Kidney (tissue), 13 donors: ENCODE measurements at regions not wholly inside any gene's neighbourhood (a gene's known extent, or its start where the extent isn't known, plus 50 kb on each side); places are given as distances from the start of the nearest gene placed in this dataset.

Experiments used
- DNase-seq, 5 donors: peaks; one replicate each; pipeline ENCODE4 v3.0.0-alpha.2; 2013 to 2020
- FAIRE-seq: peaks from 2 replicates; lab custom pipeline; 2012; peaks lifted over from hg19 to GRCh38; lab: Jason Lieb, UNC
- H3K27ac ChIP-seq, 2 donors: one replicate each; pipeline ENCODE4 v1.7.0; 2013; ENCODE audit warnings: low read depth in 2 of 2, low read length in 2 of 2, inconsistent platforms in 1 of 2
- H3K27me3 ChIP-seq: one replicate; pipeline ENCODE4 v1.7.1; 2013; ENCODE audit warnings: low read length, inconsistent platforms; ENCODE audit not compliant: control insufficient read depth, insufficient read depth
- H3K36me3 ChIP-seq, 3 donors: one replicate each; pipeline versions ENCODE4 v1.7.0 to v1.7.1; 2013; ENCODE audit warnings: low read length in 3 of 3, control low read depth in 1 of 3, inconsistent platforms in 1 of 3; ENCODE audit not compliant: insufficient read depth in 3 of 3, control insufficient read depth in 2 of 3
- H3K4me1 ChIP-seq, 3 donors: one replicate each; pipeline versions ENCODE4 v1.7.0 to v1.7.1; 2013; ENCODE audit warnings: low read length in 3 of 3, inconsistent platforms in 1 of 3, low read depth in 1 of 3; ENCODE audit not compliant: control insufficient read depth in 2 of 3, insufficient read depth in 2 of 3
- H3K4me3 ChIP-seq, 3 donors: one replicate each; pipeline versions ENCODE4 v1.7.0 to v1.8.1; 2013; ENCODE audit warnings: low read length in 3 of 3, control low read depth in 1 of 3, inconsistent platforms in 1 of 3
- H3K9ac ChIP-seq, 3 donors: one replicate each; pipeline versions ENCODE4 v1.7.0 to v1.7.1; 2013; ENCODE audit warnings: low read length in 3 of 3, control low read depth in 1 of 3, inconsistent platforms in 1 of 3
- H3K9me3 ChIP-seq, 3 donors: one replicate each; pipeline versions ENCODE4 v1.7.0 to v1.7.1; 2013; ENCODE audit warnings: low read length in 3 of 3, control low read depth in 1 of 3, inconsistent platforms in 1 of 3; ENCODE audit not compliant: control insufficient read depth in 2 of 3, insufficient read depth in 1 of 3
- CTCF ChIP-seq: IDR thresholded peaks from 3 replicates; pipeline ENCODE4 v1.5.1; 2012; ENCODE audit warnings: mild to moderate bottlenecking, moderate library complexity, borderline replicate concordance; ENCODE audit not compliant: insufficient read depth; ENCODE audit errors: extremely low read depth
- intact Hi-C: fragments of 100-400 bp; cut with DNase I; formaldehyde crosslinking; loops from one replicate; pipeline ENCODE4 v1.11.1; 2022
- donor health status: control.
- donor health status: control.
- donor health status: control.
- donor health status: control.
- donor health status: control.
- donor health status: DM: yes; HTN: yes; CAD: no.
- donor health status: Normal renal cell carcinoma (clear cell type).

DNA sequence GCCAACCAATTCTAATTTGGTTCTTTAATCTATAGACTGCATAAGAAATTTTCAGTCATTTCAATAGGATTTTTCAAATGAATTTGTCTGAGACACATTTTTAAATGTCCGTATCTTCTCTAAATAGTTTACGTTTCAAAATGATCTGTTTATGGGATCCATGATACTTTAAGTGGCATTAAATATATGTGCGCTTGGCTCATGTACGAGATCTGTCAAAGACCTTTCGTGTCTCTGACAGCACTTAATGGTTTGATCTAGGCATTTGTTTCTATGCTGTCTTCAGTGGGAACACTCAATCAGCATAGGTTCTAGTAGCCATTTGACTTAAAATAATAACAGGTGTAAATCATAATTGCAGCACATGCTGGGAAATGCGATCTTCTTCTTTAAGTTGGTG is 731.0 kb downstream of the CENPC start:
- no peaks in the 10 kb centered on the region for H3K4me1 ChIP-seq
- H3K27me3 ChIP-seq, result no peaks in the 10 kb centered on the region
- FAIRE-seq, result no peak
- DNase-seq, result no peak
- H3K27ac ChIP-seq, result no peak overlapping the region
- no peaks in the 10 kb centered on the region for H3K36me3 ChIP-seq
- no peak for TF ChIP-seq CTCF
- H3K9ac ChIP-seq, result no peak overlapping the region
- intact Hi-C loops, result no loop called here
- H3K9me3 ChIP-seq, result no peaks in the 10 kb centered on the region
- no peak overlapping the region for H3K4me3 ChIP-seq

GRCh38 chr4:66805582-66805981 is 739.7 kb downstream of the CENPC start:
- Histone ChIP-seq H3K9me3 (no peaks in the 10 kb centered on the region), H3K4me1 (no peaks in the 10 kb centered on the region), H3K36me3 (no peaks in the 10 kb centered on the region), H3K27ac (no peak overlapping the region), H3K9ac (no peak overlapping the region), H3K4me3 (no peak overlapping the region), H3K27me3 (no peaks in the 10 kb centered on the region)
- no peak for FAIRE-seq
- intact Hi-C loops, result no loop called here
- no peak for TF ChIP-seq CTCF
- DNase-seq, result no peak

GRCh38 chr4:66804979-66805378 is 740.3 kb downstream of the CENPC start:
- no peak overlapping the region for H3K9ac ChIP-seq
- DNase-seq, result peak in 1 of 5 donors; percentile 3
- no peaks in the 10 kb centered on the region for H3K36me3 ChIP-seq
- no peaks in the 10 kb centered on the region for H3K27me3 ChIP-seq
- no peak overlapping the region for H3K4me3 ChIP-seq
- no peak for TF ChIP-seq CTCF
- no peaks in the 10 kb centered on the region for H3K4me1 ChIP-seq
- no peak overlapping the region for H3K27ac ChIP-seq
- FAIRE-seq, result no peak
- intact Hi-C loops, result no loop called here
- no peaks in the 10 kb centered on the region for H3K9me3 ChIP-seq

DNA sequence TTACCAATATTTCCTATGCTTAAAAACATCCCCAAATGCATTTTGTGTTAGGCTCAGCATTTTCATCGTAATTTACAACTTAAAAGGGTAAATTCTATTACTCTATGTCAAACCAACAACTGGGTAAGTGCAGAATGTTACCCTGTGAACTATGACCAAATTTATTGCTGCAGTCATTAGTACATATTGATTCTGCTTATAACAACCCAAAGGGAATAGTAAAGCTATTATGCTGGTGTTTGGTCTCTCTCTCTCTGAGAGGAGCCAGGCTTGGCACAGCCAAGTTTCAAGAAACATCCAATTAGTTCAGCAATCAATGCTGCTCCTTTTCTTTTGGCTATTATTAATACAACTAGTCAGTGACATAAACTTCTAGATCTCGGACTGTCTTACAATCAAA is 747.7 kb downstream of the CENPC start:
- Histone ChIP-seq H3K27me3 (no peaks in the 10 kb centered on the region), H3K4me1 (no peaks in the 10 kb centered on the region), H3K9ac (no peak overlapping the region), H3K36me3 (no peaks in the 10 kb centered on the region), H3K9me3 (no peaks in the 10 kb centered on the region), H3K4me3 (no peak overlapping the region), H3K27ac (no peak overlapping the region)
- intact Hi-C loops, result no loop called here
- FAIRE-seq (no peak), DNase-seq (no peak)
- TF ChIP-seq CTCF, result no peak
